ENCODE measurements at regions not wholly inside any gene's neighbourhood (a gene's known extent, or its start where the extent isn't known, plus 50 kb on each side); places are given as distances from the start of the nearest gene placed in this dataset.

- TF ChIP-seq DBP (CRISPR knock-in tag; IDR thresholded peaks at IDR 0.05; ENCODE audit: not compliant biosample characterization) (no peak), ZHX1 (CRISPR knock-in tag; IDR thresholded peaks at IDR 0.05; ENCODE audit: low read depth) (no peak), ZNF580 (CRISPR knock-in tag; IDR thresholded peaks at IDR 0.05; ENCODE audit: borderline replicate concordance, low read depth) (no peak), KLF15 (CRISPR knock-in tag; IDR thresholded peaks at IDR 0.05; ENCODE audit: borderline replicate concordance) (no peak), HNF1A (IDR thresholded peaks at IDR 0.05; ENCODE audit: low read depth) (no peak), HNF1A (CRISPR knock-in tag; IDR thresholded peaks at IDR 0.05; ENCODE audit: borderline replicate concordance) (no peak), DZIP1 (CRISPR knock-in tag; IDR thresholded peaks at IDR 0.05) (no peak), ZNF781 (CRISPR knock-in tag; IDR thresholded peaks at IDR 0.05; ENCODE audit: borderline replicate concordance, not compliant biosample characterization) (no peak), ZNF496 (CRISPR knock-in tag; IDR thresholded peaks at IDR 0.05; ENCODE audit: insufficient replicate concordance) (no peak)
- Histone ChIP-seq H3K4me3 (replicated peaks in 1 of 3; ENCODE audit: insufficient read depth in 1 of 3, low read depth in 2 of 3, low read length in 3 of 3) (no peak overlapping the region), H3K27me3 (ENCODE audit: control insufficient read depth in 1 of 2, insufficient read depth in 2 of 2, low read length in 2 of 2) (no peaks in the 10 kb centered on the region; a peak in 1 of 5 replicates), H3K36me3 (replicated peaks in 1 of 2; ENCODE audit: control insufficient read depth in 1 of 2, insufficient read depth in 2 of 2, low read length in 2 of 2) (no peaks in the 10 kb centered on the region), H3K9ac (ENCODE audit: insufficient read depth, low read depth, low read length) (no peak overlapping the region), H4K20me1 (ENCODE audit: insufficient read depth, low read length) (no peaks in the 10 kb centered on the region), H3K9me3 (ENCODE audit: low read length) (no peaks in the 10 kb centered on the region), H3K79me2 (ENCODE audit: insufficient read depth, low read length) (no peaks in the 10 kb centered on the region), H3K4me2 (ENCODE audit: low read depth, low read length) (no peak overlapping the region), H2AFZ (ENCODE audit: low read length) (no peak overlapping the region), H3K4me1 (ENCODE audit: insufficient read depth, low read length) (peaks cover 9% of the 10 kb centered on the region), H3K27ac (ENCODE audit: extremely low read length, insufficient read depth, low read length) (no peak overlapping the region)
- intact Hi-C loops (cut with micrococcal nuclease; ENCODE audit: unreplicated experiment) (no loop called here), in situ Hi-C loops (cut with HindIII; ENCODE audit: extremely low pct_ligation_motif_present, low pct_unique_long_range_greater_than_20kb) (no loop called here)
- ChIA-PET POLR2A (no interaction called here), CTCF (ENCODE audit: low intra/inter-chr PET ratio, low total read pairs) (no interaction called here)
- ATAC-seq (no peak), DNase-seq (ENCODE audit: low spot score) (no peak), FAIRE-seq (no peak)
- WGBS (ENCODE audit: low lambda C conversion rate), result 24% methylated on average over 6 of the region's 6 CpGs
- BruUV-seq (replicated peaks), result no TSS peak
These were observed 320.0 kb upstream of the SOX11 start for GRCh38 chr2:5372141-5372540.
